GM12891 (cell line): ENCODE measurements at regions not wholly inside any gene's neighbourhood (a gene's known extent, or its start where the extent isn't known, plus 50 kb on each side); places are given as distances from the start of the nearest gene placed in this dataset.

Source experiments
- DNase-seq: peaks from one replicate; pipeline ENCODE4 v3.0.0; 2011; ENCODE audit warnings: low spot score; ENCODE audit not compliant: insufficient read length
- FAIRE-seq: peaks from 2 replicates; lab custom pipeline; 2011; peaks lifted over from hg19 to GRCh38; lab: Jason Lieb, UNC
- PAX5 ChIP-seq: IDR thresholded peaks from 2 replicates; pipeline ENCODE4 v1.6.1; 2011; ENCODE audit warnings: low read length, moderate library complexity, mild to moderate bottlenecking; ENCODE audit not compliant: insufficient read depth, severe bottlenecking
- POLR2A ChIP-seq: IDR thresholded peaks from 2 replicates; pipeline ENCODE4 v1.6.1; 2011; ENCODE audit warnings: low read depth, low read length, control low read depth
- POLR2AphosphoS5 ChIP-seq: IDR thresholded peaks from 2 replicates; pipeline ENCODE4 v1.6.1; 2011; ENCODE audit warnings: low read depth, low read length, control low read depth
- POU2F2 ChIP-seq: IDR thresholded peaks from 2 replicates; pipeline ENCODE4 v1.6.1; 2011; ENCODE audit warnings: low read depth, mild to moderate bottlenecking, control low read depth, low read length, moderate library complexity
- SPI1 ChIP-seq: IDR thresholded peaks from 2 replicates; pipeline ENCODE4 v1.6.1; 2011; ENCODE audit warnings: low read depth, low read length, control low read depth
- TAF1 ChIP-seq: IDR thresholded peaks from 2 replicates; pipeline ENCODE4 v1.6.1; 2011; ENCODE audit warnings: low read depth, low read length, control low read depth

GRCh38 chrX:99184153-99184552 is 1225.9 kb downstream of the PCDH19 start:
- FAIRE-seq (no peak), DNase-seq (no peak)
- TF ChIP-seq PAX5 (no peak), TAF1 (no peak), POLR2A (no peak), POLR2AphosphoS5 (no peak), SPI1 (no peak), POU2F2 (no peak)

GRCh38 chrX:99172958-99173357 is 1237.1 kb downstream of the PCDH19 start:
- TF ChIP-seq SPI1 (no peak), POLR2A (no peak), TAF1 (no peak), POLR2AphosphoS5 (no peak), POU2F2 (no peak), PAX5 (no peak)
- DNase-seq = no peak
- FAIRE-seq = no peak

GRCh38 chrX:99142745-99143144 is 1267.3 kb downstream of the PCDH19 start:
- DNase-seq = no peak
- FAIRE-seq = no peak
- TF ChIP-seq POU2F2 = no peak
- no peak for TF ChIP-seq POLR2AphosphoS5
- TF ChIP-seq PAX5 = no peak
- no peak for TF ChIP-seq SPI1

GRCh38 chrX:99137488-99137887 is 1272.6 kb downstream of the PCDH19 start:
- TF ChIP-seq POLR2A (no peak), SPI1 (no peak), POU2F2 (no peak), TAF1 (no peak), PAX5 (no peak), POLR2AphosphoS5 (no peak)
- DNase-seq = no peak
- no peak for FAIRE-seq

- FAIRE-seq (no peak), DNase-seq (no peak)
- TF ChIP-seq SPI1 (no peak), POLR2AphosphoS5 (no peak), TAF1 (no peak), POU2F2 (no peak), PAX5 (no peak), POLR2A (no peak)
Observed at GRCh38 chrX:99117011-99117410, 1293.1 kb downstream of the PCDH19 start.

- FAIRE-seq = no peak
- DNase-seq = no peak
- TF ChIP-seq SPI1 = no peak
- no peak for TF ChIP-seq POLR2A
- TF ChIP-seq TAF1 = no peak
- no peak for TF ChIP-seq PAX5
- no peak for TF ChIP-seq POU2F2
- TF ChIP-seq POLR2AphosphoS5 = no peak
Observed at GRCh38 chrX:99095965-99096635, 1314.0 kb downstream of the PCDH19 start.

- FAIRE-seq = no peak
- no peak for DNase-seq
- TF ChIP-seq POLR2A (no peak), TAF1 (no peak), POU2F2 (no peak), PAX5 (no peak), SPI1 (no peak), POLR2AphosphoS5 (no peak)
Observed at GRCh38 chrX:99091459-99091858, 1318.6 kb downstream of the PCDH19 start.

- FAIRE-seq (no peak), DNase-seq (no peak)
- TF ChIP-seq POLR2AphosphoS5 (no peak), TAF1 (no peak), POLR2A (no peak), SPI1 (no peak), PAX5 (no peak), POU2F2 (no peak)
Observed at GRCh38 chrX:99078301-99078700, 1331.8 kb downstream of the PCDH19 start.

- DNase-seq (no peak), FAIRE-seq (no peak)
- no peak for TF ChIP-seq SPI1
- no peak for TF ChIP-seq POU2F2
- no peak for TF ChIP-seq POLR2AphosphoS5
- TF ChIP-seq POLR2A = no peak
- no peak for TF ChIP-seq TAF1
Observed at GRCh38 chrX:99077099-99077498, 1333.0 kb downstream of the PCDH19 start.

GRCh38 chrX:99073551-99073950 is 1336.5 kb downstream of the PCDH19 start:
- DNase-seq (no peak), FAIRE-seq (no peak)
- TF ChIP-seq PAX5 = no peak
- no peak for TF ChIP-seq POLR2AphosphoS5
- no peak for TF ChIP-seq SPI1
- no peak for TF ChIP-seq TAF1
- no peak for TF ChIP-seq POU2F2
- no peak for TF ChIP-seq POLR2A
